DMS79 (cell line): ENCODE measurements at regions not wholly inside any gene's neighbourhood (a gene's known extent, or its start where the extent isn't known, plus 50 kb on each side); places are given as distances from the start of the nearest gene placed in this dataset.
"Not testable (repeated sequence)": the region's sequence is repeated elsewhere in the genome, so short reads cannot be mapped to it uniquely, and the experiment has no call there.

Experiments
- DNase-seq: peaks from one replicate; lab custom pipeline; 2025; lab: John Stamatoyannopoulos, UW

- DNase-seq, result no peak
These were observed 79.1 kb upstream of the ALX4 start for GRCh38 chr11:44388828-44389657.

- DNase-seq, result no peak
These were observed 80.1 kb upstream of the ALX4 start for GRCh38 chr11:44389963-44390605.

- not testable (repeated sequence) for DNase-seq
These were observed 81.1 kb upstream of the ALX4 start for GRCh38 chr11:44391004-44391403.

GRCh38 chr11:44396746-44397145 lies 86.8 kb upstream of the ALX4 start:
- not testable (repeated sequence) for DNase-seq

GRCh38 chr11:44397586-44398178 lies 87.7 kb upstream of the ALX4 start:
- no peak for DNase-seq

- no peak for DNase-seq
These were observed 88.5 kb upstream of the ALX4 start for GRCh38 chr11:44398266-44399030.

- DNase-seq, result no peak
These were observed 90.0 kb upstream of the ALX4 start for GRCh38 chr11:44399968-44400367.

GRCh38 chr11:44400431-44400830 lies 90.5 kb upstream of the ALX4 start:
- no peak for DNase-seq

- DNase-seq, result no peak
These were observed 92.6 kb upstream of the ALX4 start for GRCh38 chr11:44402466-44403075.

- DNase-seq, result no peak
These were observed 93.2 kb upstream of the ALX4 start for GRCh38 chr11:44403176-44403575.

GRCh38 chr11:44403587-44404273 lies 93.8 kb upstream of the ALX4 start:
- DNase-seq, result no peak

- no peak for DNase-seq
These were observed 94.4 kb upstream of the ALX4 start for GRCh38 chr11:44404301-44404700.

- no peak for DNase-seq
These were observed 94.9 kb upstream of the ALX4 start for GRCh38 chr11:44404736-44405395.

GRCh38 chr11:44407211-44407996 lies 97.5 kb upstream of the ALX4 start:
- no peak for DNase-seq

- no peak for DNase-seq
These were observed 98.2 kb upstream of the ALX4 start for GRCh38 chr11:44408141-44408540.

GRCh38 chr11:44408711-44409470 lies 99.0 kb upstream of the ALX4 start:
- no peak for DNase-seq

GRCh38 chr11:44409558-44410236 lies 99.8 kb upstream of the ALX4 start:
- no peak for DNase-seq

- no peak for DNase-seq
These were observed 106.8 kb upstream of the ALX4 start for GRCh38 chr11:44416776-44417175.
